ENCODE measurements at regions not wholly inside any gene's neighbourhood (a gene's known extent, or its start where the extent isn't known, plus 50 kb on each side); places are given as distances from the start of the nearest gene placed in this dataset.

DNA sequence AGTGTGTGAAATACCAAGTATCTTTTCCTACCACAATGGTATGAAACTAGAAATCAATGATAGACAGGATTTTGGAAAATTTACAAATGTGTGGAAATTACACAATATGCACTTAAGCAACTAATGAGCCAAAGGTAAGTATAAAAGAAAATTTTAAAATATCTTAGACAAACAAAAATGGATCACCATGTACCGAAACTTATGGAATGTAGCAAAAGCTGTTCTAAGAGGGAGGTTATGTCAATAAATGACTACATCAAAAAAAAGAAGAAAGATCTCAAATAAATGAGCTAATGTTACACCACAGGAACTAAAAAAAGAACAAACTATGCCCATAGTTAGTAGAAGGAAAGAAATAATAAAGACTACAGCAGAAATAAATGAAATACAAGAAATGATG is 1084.1 kb downstream of the TECRL start:
- Histone ChIP-seq H3K4me2 (ENCODE audit: low read depth, low read length) (no peak overlapping the region), H3K27me3 (ENCODE audit: control insufficient read depth in 1 of 2, insufficient read depth in 2 of 2, low read length in 2 of 2) (no peaks in the 10 kb centered on the region), H3K9me3 (ENCODE audit: low read length) (peaks cover 25% of the 10 kb centered on the region), H3K9ac (ENCODE audit: insufficient read depth, low read depth, low read length) (no peak overlapping the region), H2AFZ (ENCODE audit: low read length) (no peak overlapping the region), H3K4me1 (ENCODE audit: insufficient read depth, low read length) (no peaks in the 10 kb centered on the region), H3K27ac (ENCODE audit: extremely low read length, insufficient read depth, low read length) (no peak overlapping the region), H3K36me3 (replicated peaks in 1 of 2; ENCODE audit: control insufficient read depth in 1 of 2, insufficient read depth in 2 of 2, low read length in 2 of 2) (no peaks in the 10 kb centered on the region), H3K4me3 (replicated peaks in 1 of 3; ENCODE audit: insufficient read depth in 1 of 3, low read depth in 2 of 3, low read length in 3 of 3) (no peak overlapping the region), H3K79me2 (ENCODE audit: insufficient read depth, low read length) (no peaks in the 10 kb centered on the region), H4K20me1 (ENCODE audit: insufficient read depth, low read length) (no peaks in the 10 kb centered on the region)
- FAIRE-seq (no peak), DNase-seq (ENCODE audit: low spot score) (no peak), ATAC-seq (no peak)
- BruUV-seq (replicated peaks): no TSS peak
- TF ChIP-seq, protein P1, sequence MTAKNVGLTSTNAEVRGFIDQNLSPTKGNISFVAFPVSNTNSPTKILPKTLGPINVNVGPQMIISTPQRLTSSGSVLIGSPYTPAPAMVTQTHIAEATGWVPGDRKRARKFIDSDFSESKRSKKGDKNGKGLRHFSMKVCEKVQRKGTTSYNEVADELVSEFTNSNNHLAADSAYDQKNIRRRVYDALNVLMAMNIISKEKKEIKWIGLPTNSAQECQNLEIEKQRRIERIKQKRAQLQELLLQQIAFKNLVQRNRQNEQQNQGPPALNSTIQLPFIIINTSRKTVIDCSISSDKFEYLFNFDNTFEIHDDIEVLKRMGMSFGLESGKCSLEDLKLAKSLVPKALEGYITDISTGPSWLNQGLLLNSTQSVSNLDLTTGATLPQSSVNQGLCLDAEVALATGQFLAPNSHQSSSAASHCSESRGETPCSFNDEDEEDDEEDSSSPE (CRISPR knock-in tag; IDR thresholded peaks at IDR 0.05): no peak
- TF ChIP-seq BRCA1 (CRISPR knock-in tag; IDR thresholded peaks at IDR 0.05) (no peak), FOXA1 (IDR thresholded peaks at IDR 0.05) (peak; percentile 27; the same call in 1 of the 2 replicates), FOXA1 (CRISPR knock-in tag; IDR thresholded peaks at IDR 0.05) (no peak), EP300 (IDR thresholded peaks at IDR 0.05; ENCODE audit: low read depth in 2 of 2, low read length in 2 of 2) (no peak), EP300 (CRISPR knock-in tag; IDR thresholded peaks at IDR 0.05; ENCODE audit: borderline replicate concordance) (no peak), KLF11 (CRISPR knock-in tag; IDR thresholded peaks at IDR 0.05) (no peak)
- TF ChIP-seq, protein P2, sequence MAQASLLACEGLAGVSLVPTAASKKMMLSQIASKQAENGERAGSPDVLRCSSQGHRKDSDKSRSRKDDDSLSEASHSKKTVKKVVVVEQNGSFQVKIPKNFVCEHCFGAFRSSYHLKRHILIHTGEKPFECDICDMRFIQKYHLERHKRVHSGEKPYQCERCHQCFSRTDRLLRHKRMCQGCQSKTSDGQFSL (CRISPR knock-in tag; IDR thresholded peaks at IDR 0.05): no peak
- 0% methylated on average over 1 of the region's 1 CpG for WGBS (ENCODE audit: low lambda C conversion rate)
- ChIA-PET POLR2A (no interaction called here), CTCF (ENCODE audit: low intra/inter-chr PET ratio, low total read pairs) (no interaction called here)
- in situ Hi-C loops (cut with HindIII; ENCODE audit: extremely low pct_ligation_motif_present, low pct_unique_long_range_greater_than_20kb) (no loop called here), intact Hi-C loops (cut with micrococcal nuclease; ENCODE audit: unreplicated experiment) (no loop called here)

DNA sequence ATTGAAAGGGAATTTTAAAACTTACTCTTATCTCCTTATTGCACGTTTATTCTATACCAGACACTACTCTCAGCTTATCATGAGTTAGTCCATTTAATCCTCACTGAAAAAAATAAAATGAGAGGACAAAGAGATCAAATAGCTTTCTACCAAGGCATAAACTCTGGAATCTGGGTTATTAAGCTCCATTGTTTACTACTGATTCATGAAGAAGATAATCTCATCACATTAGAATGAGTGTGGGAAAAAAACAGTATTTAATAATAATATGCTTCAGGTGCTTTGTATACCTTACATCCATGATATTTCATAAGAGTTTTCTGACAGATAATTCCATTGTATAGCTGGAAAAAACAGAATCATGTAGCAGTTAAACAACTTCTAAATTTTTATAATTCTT is 1092.6 kb downstream of the TECRL start:
- Histone ChIP-seq H3K4me1 (ENCODE audit: insufficient read depth, low read length) (no peaks in the 10 kb centered on the region), H3K9me3 (ENCODE audit: low read length) (no peaks in the 10 kb centered on the region), H3K27ac (ENCODE audit: extremely low read length, insufficient read depth, low read length) (no peak overlapping the region), H3K4me3 (replicated peaks in 1 of 3; ENCODE audit: insufficient read depth in 1 of 3, low read depth in 2 of 3, low read length in 3 of 3) (no peak overlapping the region), H3K79me2 (ENCODE audit: insufficient read depth, low read length) (no peaks in the 10 kb centered on the region), H4K20me1 (ENCODE audit: insufficient read depth, low read length) (no peaks in the 10 kb centered on the region), H3K4me2 (ENCODE audit: low read depth, low read length) (no peak overlapping the region), H3K9ac (ENCODE audit: insufficient read depth, low read depth, low read length) (no peak overlapping the region), H2AFZ (ENCODE audit: low read length) (no peak overlapping the region), H3K27me3 (ENCODE audit: control insufficient read depth in 1 of 2, insufficient read depth in 2 of 2, low read length in 2 of 2) (no peaks in the 10 kb centered on the region; a peak in 1 of 5 replicates), H3K36me3 (replicated peaks in 1 of 2; ENCODE audit: control insufficient read depth in 1 of 2, insufficient read depth in 2 of 2, low read length in 2 of 2) (no peaks in the 10 kb centered on the region)
- ATAC-seq (no peak), DNase-seq (ENCODE audit: low spot score) (no peak), FAIRE-seq (no peak)
- intact Hi-C loops (cut with micrococcal nuclease; ENCODE audit: unreplicated experiment): no loop called here
- TF ChIP-seq, protein P3, sequence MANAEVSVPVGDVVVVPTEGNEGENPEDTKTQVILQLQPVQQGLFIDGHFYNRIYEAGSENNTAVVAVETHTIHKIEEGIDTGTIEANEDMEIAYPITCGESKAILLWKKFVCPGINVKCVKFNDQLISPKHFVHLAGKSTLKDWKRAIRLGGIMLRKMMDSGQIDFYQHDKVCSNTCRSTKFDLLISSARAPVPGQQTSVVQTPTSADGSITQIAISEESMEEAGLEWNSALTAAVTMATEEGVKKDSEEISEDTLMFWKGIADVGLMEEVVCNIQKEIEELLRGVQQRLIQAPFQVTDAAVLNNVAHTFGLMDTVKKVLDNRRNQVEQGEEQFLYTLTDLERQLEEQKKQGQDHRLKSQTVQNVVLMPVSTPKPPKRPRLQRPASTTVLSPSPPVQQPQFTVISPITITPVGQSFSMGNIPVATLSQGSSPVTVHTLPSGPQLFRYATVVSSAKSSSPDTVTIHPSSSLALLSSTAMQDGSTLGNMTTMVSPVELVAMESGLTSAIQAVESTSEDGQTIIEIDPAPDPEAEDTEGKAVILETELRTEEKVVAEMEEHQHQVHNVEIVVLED (CRISPR knock-in tag; IDR thresholded peaks at IDR 0.05; ENCODE audit: borderline replicate concordance): no peak
- TF ChIP-seq FOXA1 (IDR thresholded peaks at IDR 0.05) (no peak), FOXA1 (CRISPR knock-in tag; IDR thresholded peaks at IDR 0.05) (no peak), SIN3A (IDR thresholded peaks at IDR 0.05; ENCODE audit: borderline replicate concordance, low read depth, low read length) (no peak)
- TF ChIP-seq, protein P4, sequence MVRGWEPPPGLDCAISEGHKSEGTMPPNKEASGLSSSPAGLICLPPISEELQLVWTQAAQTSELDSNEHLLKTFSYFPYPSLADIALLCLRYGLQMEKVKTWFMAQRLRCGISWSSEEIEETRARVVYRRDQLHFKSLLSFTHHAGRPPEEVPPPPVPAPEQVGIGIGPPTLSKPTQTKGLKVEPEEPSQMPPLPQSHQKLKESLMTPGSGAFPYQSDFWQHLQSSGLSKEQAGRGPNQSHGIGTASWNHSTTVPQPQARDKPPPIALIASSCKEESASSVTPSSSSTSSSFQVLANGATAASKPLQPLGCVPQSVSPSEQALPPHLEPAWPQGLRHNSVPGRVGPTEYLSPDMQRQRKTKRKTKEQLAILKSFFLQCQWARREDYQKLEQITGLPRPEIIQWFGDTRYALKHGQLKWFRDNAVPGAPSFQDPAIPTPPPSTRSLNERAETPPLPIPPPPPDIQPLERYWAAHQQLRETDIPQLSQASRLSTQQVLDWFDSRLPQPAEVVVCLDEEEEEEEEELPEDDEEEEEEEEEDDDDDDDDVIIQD (CRISPR knock-in tag; IDR thresholded peaks at IDR 0.05; ENCODE audit: low read depth): no peak
- TF ChIP-seq, protein P5, sequence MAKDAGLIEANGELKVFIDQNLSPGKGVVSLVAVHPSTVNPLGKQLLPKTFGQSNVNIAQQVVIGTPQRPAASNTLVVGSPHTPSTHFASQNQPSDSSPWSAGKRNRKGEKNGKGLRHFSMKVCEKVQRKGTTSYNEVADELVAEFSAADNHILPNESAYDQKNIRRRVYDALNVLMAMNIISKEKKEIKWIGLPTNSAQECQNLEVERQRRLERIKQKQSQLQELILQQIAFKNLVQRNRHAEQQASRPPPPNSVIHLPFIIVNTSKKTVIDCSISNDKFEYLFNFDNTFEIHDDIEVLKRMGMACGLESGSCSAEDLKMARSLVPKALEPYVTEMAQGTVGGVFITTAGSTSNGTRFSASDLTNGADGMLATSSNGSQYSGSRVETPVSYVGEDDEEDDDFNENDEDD (CRISPR knock-in tag; IDR thresholded peaks at IDR 0.05; ENCODE audit: borderline replicate concordance): no peak
- ChIA-PET CTCF (ENCODE audit: low intra/inter-chr PET ratio, low total read pairs) (no interaction called here), POLR2A (no interaction called here)
- no TSS peak for BruUV-seq (replicated peaks)
- WGBS (ENCODE audit: low lambda C conversion rate): 2% methylated on average over 1 of the region's 1 CpG
- in situ Hi-C loops (cut with HindIII; ENCODE audit: extremely low pct_ligation_motif_present, low pct_unique_long_range_greater_than_20kb): no loop called here

Measured in HepG2 (cell line).